DOHH2 (cell line): ENCODE measurements at regions not wholly inside any gene's neighbourhood (a gene's known extent, or its start where the extent isn't known, plus 50 kb on each side); places are given as distances from the start of the nearest gene placed in this dataset.

ENCODE experiments used
- EZH2phosphoT487 ChIP-seq: fragments of 200-600 bp; sonication (generic); IDR thresholded peaks from 2 replicates; pipeline ENCODE4 v1.6.1; 2017; ENCODE audit warnings: borderline replicate concordance, mild to moderate bottlenecking, antibody characterized with exemption, low read length, moderate library complexity, mixed read lengths
- TF ChIP-seq, protein P1 (sequence below): fragments of 200-600 bp; sonication (generic); IDR thresholded peaks from one replicate; pipeline ENCODE4 v1.5.1; 2014; ENCODE audit warnings: antibody characterized with exemption, mild to moderate bottlenecking, low read depth, low read length; ENCODE audit not compliant: poor library complexity, severe bottlenecking

DNA sequence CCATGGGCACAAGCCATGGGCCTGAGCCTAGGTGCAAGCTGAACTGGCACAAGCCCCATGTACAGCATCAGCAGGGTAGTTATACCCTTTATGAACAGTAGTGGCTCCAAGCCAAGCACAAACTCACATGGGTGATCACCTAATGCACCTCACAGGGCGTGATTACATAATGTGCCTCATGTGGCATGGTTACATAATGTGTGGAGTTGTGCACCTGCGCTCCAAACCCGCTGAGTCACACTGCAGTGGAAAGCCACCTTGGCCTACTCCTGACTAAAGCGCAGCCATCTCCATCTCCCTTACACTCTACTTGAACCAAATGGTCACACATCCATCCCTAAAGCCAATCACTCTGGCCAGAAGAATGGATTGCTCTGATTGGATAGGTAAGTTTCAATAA lies 279.7 kb downstream of the MBD2 start:
- TF ChIP-seq, protein P1, sequence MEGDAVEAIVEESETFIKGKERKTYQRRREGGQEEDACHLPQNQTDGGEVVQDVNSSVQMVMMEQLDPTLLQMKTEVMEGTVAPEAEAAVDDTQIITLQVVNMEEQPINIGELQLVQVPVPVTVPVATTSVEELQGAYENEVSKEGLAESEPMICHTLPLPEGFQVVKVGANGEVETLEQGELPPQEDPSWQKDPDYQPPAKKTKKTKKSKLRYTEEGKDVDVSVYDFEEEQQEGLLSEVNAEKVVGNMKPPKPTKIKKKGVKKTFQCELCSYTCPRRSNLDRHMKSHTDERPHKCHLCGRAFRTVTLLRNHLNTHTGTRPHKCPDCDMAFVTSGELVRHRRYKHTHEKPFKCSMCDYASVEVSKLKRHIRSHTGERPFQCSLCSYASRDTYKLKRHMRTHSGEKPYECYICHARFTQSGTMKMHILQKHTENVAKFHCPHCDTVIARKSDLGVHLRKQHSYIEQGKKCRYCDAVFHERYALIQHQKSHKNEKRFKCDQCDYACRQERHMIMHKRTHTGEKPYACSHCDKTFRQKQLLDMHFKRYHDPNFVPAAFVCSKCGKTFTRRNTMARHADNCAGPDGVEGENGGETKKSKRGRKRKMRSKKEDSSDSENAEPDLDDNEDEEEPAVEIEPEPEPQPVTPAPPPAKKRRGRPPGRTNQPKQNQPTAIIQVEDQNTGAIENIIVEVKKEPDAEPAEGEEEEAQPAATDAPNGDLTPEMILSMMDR: no peak
- no peak for TF ChIP-seq EZH2phosphoT487
